Lung (tissue), 11 donors: ENCODE measurements at regions not wholly inside any gene's neighbourhood (a gene's known extent, or its start where the extent isn't known, plus 50 kb on each side); places are given as distances from the start of the nearest gene placed in this dataset.
"Not testable (repeated sequence)": the region's sequence is repeated elsewhere in the genome, so short reads cannot be mapped to it uniquely, and the experiment has no call there.

Experiments
- ATAC-seq: fragments of 200-7000 bp; cut with Tn5 transposase; one replicate; pipeline ENCODE4 v1.9.1; 2020; ENCODE audit warnings: moderate number of reproducible peaks; ENCODE audit not compliant: insufficient read depth, low FRiP score
- DNase-seq, 3 donors: peaks; one replicate each; pipeline ENCODE4 v3.0.0-alpha.2; 2013 to 2017
- H3K27ac ChIP-seq, 2 donors: one replicate each; pipeline ENCODE4 v1.5.1; 2013; ENCODE audit warnings: mild to moderate bottlenecking in 2 of 2, moderate library complexity in 2 of 2, control low read depth in 1 of 2, inconsistent platforms in 1 of 2, low read depth in 1 of 2, low read length in 1 of 2
- H3K27me3 ChIP-seq, 3 donors: one replicate each; pipeline ENCODE4 v1.5.1; 2013; ENCODE audit warnings: low read length in 2 of 3; ENCODE audit not compliant: control insufficient read depth in 3 of 3, insufficient read depth in 3 of 3
- H3K36me3 ChIP-seq, 4 donors: one replicate each; pipeline ENCODE4 v1.5.1; 2013; ENCODE audit warnings: low read length in 4 of 4, mild to moderate bottlenecking in 1 of 4, moderate library complexity in 1 of 4; ENCODE audit not compliant: control insufficient read depth in 4 of 4, insufficient read depth in 4 of 4
- H3K4me1 ChIP-seq, 5 donors: one replicate each; pipeline ENCODE4 v1.5.1; 2013; ENCODE audit warnings: low read length in 5 of 5, mild to moderate bottlenecking in 2 of 5, moderate library complexity in 1 of 5; ENCODE audit not compliant: control insufficient read depth in 5 of 5, insufficient read depth in 5 of 5
- H3K4me3 ChIP-seq: one replicate; pipeline ENCODE4 v1.5.1; 2013; ENCODE audit warnings: mild to moderate bottlenecking, control low read depth, moderate library complexity
- H3K9ac ChIP-seq, 2 donors: one replicate each; pipeline ENCODE4 v1.5.1; 2013; ENCODE audit warnings: low read length in 2 of 2, control low read depth in 1 of 2; ENCODE audit not compliant: insufficient read depth in 1 of 2
- H3K9me3 ChIP-seq, 4 donors: one replicate each; pipeline ENCODE4 v1.5.1; 2013; ENCODE audit warnings: low read length in 3 of 4, mild to moderate bottlenecking in 1 of 4, moderate library complexity in 1 of 4; ENCODE audit not compliant: control insufficient read depth in 4 of 4, insufficient read depth in 3 of 4
- WGBS, 2 donors: extraction: QIAGEN DNeasy Blood & Tissue Kit; methylation state at CpG; one replicate each; pipeline ENCODE4 v1.1.7; 2013; 5-methylcytosine and 5-hydroxymethylcytosine counted together
- TF ChIP-seq, protein P1 (sequence below): IDR thresholded peaks from 2 replicates; pipeline ENCODE4 v1.5.1; 2012; ENCODE audit warnings: mild to moderate bottlenecking; ENCODE audit errors: control extremely low read depth, extremely low read depth
- donor health status: control.
- donor health status: control.
- donor health status: Bipolar disorder and iron deficiency.
- donor health status: healthy.
- donor health status: DM: yes; HTN: yes; CAD: no.

DNA sequence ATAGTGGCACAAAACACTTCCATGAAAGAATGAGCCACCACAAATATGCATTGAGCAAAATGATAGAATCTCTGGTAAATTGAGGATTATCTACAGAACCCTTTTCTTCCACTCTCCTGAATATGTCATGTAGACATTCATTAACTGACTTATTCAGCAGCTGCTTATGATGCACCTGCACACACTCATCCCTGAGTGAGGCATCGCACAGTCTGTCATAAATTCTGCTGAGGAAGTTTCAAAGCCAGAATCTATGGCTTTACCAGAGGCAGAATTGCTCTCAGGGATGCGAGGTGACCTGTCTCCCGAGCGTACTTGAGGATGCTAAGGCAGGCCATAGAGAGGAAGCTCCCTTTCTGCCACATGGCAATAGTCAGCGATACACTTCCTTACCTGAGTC is 1090.2 kb downstream of the UQCRFS1 start:
- 87 to 91% methylated on average over 5 of the region's 5 CpGs for WGBS, 2 donors
- no peaks in the 10 kb centered on the region for H3K36me3 ChIP-seq
- no peak overlapping the region for H3K27ac ChIP-seq
- DNase-seq (no peak), ATAC-seq (no peak)
- H3K4me3 ChIP-seq = no peak overlapping the region
- H3K9me3 ChIP-seq = peaks cover 0 to 1% (median 0%) of the 10 kb centered on the region in 4 donors
- H3K4me1 ChIP-seq = peaks cover 0 to 2% (median 0%) of the 10 kb centered on the region in 5 donors
- TF ChIP-seq, protein P1, sequence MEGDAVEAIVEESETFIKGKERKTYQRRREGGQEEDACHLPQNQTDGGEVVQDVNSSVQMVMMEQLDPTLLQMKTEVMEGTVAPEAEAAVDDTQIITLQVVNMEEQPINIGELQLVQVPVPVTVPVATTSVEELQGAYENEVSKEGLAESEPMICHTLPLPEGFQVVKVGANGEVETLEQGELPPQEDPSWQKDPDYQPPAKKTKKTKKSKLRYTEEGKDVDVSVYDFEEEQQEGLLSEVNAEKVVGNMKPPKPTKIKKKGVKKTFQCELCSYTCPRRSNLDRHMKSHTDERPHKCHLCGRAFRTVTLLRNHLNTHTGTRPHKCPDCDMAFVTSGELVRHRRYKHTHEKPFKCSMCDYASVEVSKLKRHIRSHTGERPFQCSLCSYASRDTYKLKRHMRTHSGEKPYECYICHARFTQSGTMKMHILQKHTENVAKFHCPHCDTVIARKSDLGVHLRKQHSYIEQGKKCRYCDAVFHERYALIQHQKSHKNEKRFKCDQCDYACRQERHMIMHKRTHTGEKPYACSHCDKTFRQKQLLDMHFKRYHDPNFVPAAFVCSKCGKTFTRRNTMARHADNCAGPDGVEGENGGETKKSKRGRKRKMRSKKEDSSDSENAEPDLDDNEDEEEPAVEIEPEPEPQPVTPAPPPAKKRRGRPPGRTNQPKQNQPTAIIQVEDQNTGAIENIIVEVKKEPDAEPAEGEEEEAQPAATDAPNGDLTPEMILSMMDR = no peak
- no peaks in the 10 kb centered on the region for H3K27me3 ChIP-seq
- no peak overlapping the region for H3K9ac ChIP-seq

DNA sequence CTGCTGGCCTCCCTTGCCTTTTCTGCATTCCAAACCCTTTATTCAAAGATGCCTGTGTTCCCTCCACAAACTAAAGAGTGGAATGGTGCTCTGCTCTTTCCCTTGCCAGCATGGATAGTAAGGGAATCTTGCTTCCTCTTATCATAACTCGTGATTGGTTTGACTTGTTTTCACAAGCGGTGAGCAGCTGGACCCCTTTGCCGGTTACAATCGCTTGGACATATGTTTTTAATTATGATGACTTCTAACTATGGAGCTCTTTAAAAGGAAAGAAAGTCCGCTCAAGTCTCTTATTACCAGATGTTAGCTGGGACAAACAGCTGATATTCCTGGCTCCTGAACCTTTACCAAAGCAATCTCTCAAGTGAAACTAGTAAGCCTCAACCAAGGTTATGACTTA is 1094.7 kb downstream of the UQCRFS1 start:
- no peaks in the 10 kb centered on the region for H3K4me1 ChIP-seq
- TF ChIP-seq, protein P1 = no peak
- no peak overlapping the region for H3K4me3 ChIP-seq
- H3K36me3 ChIP-seq = no peaks in the 10 kb centered on the region
- no peak for ATAC-seq
- no peaks in the 10 kb centered on the region for H3K27me3 ChIP-seq
- WGBS, 2 donors = 57 to 66% methylated on average over 5 of the region's 5 CpGs
- DNase-seq = peak in 1 of 3 donors; percentile 13
- peaks cover 0 to 1% (median 0%) of the 10 kb centered on the region in 4 donors for H3K9me3 ChIP-seq
- H3K9ac ChIP-seq = no peak overlapping the region
- no peak overlapping the region for H3K27ac ChIP-seq

DNA sequence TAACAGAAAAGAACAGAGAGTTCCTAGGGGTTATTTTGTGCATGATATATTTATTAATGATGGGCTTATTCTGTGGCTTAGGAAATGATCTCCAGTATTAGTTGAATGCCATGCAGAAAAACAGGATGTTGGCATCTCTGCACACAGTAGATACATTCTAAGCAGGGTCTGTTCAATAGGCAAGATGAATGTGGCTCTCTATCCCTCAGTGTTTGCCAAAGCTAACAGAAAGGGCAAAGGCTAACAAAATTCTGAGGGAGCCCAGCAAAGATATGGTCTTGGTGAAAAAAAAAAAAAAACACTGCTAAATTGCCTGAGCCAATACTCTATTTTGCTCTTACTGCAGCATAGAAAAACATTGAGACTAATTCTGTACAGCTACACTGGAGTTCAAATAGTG is 1095.8 kb downstream of the UQCRFS1 start:
- no peak overlapping the region for H3K9ac ChIP-seq
- ATAC-seq = no peak
- TF ChIP-seq, protein P1 = no peak

DNA sequence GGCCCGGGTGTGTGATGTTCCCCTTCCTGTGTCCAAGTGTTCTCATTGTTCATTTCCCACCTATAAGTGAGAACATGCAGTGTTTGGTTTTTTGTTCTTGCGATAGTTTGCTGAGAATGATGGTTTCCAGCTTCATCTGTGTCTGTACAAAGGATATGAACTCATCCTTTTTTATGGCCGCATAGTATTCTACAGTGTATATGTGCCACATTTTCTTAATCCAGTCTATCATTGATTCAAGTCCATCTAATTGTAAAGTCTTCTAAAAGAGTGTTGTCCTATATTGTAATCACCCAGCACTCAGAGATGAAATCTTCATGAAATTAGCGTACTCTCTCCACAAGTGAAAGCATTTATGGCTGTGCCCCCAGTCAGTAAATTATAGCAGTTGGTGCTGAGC is 1096.6 kb downstream of the UQCRFS1 start:
- WGBS, 2 donors = 86 to 90% methylated on average over 4 of the region's 4 CpGs
- not testable (repeated sequence) for H3K9me3 ChIP-seq, H3K36me3 ChIP-seq, H3K4me3 ChIP-seq, DNase-seq, H3K4me1 ChIP-seq, H3K27me3 ChIP-seq, H3K27ac ChIP-seq, ATAC-seq, H3K9ac ChIP-seq

More for the DNA sequence above, 1095.8 kb downstream of the UQCRFS1 start:
- Histone ChIP-seq H3K27me3 (no peaks in the 10 kb centered on the region), H3K36me3 (no peaks in the 10 kb centered on the region), H3K9me3 (peaks cover 0 to 1% (median 0%) of the 10 kb centered on the region in 4 donors), H3K4me3 (no peak overlapping the region), H3K4me1 (no peaks in the 10 kb centered on the region), H3K27ac (no peak overlapping the region)
- DNase-seq = no peak
